ENCODE measurements at regions not wholly inside any gene's neighbourhood (a gene's known extent, or its start where the extent isn't known, plus 50 kb on each side); places are given as distances from the start of the nearest gene placed in this dataset.

- TF ChIP-seq CTCF (IDR thresholded peaks at IDR 0.05), result no peak
Observed at GRCh38 chr5:147101659-147102369, 133.0 kb upstream of the STK32A start.

GRCh38 chr5:147112899-147113298, 121.9 kb upstream of the STK32A start:
- no peak for TF ChIP-seq CTCF (IDR thresholded peaks at IDR 0.05)

GRCh38 chr5:147113967-147114366, 120.9 kb upstream of the STK32A start:
- no peak for TF ChIP-seq CTCF (IDR thresholded peaks at IDR 0.05)

- TF ChIP-seq CTCF (IDR thresholded peaks at IDR 0.05), result no peak
Observed at GRCh38 chr5:147140558-147140957, 94.3 kb upstream of the STK32A start.

GRCh38 chr5:147143215-147143614, 91.6 kb upstream of the STK32A start:
- TF ChIP-seq CTCF (IDR thresholded peaks at IDR 0.05), result no peak

- no peak for TF ChIP-seq CTCF (IDR thresholded peaks at IDR 0.05)
Observed at GRCh38 chr5:147145328-147145727, 89.5 kb upstream of the STK32A start.

GRCh38 chr5:147148715-147149114, 86.1 kb upstream of the STK32A start:
- TF ChIP-seq CTCF (IDR thresholded peaks at IDR 0.05), result no peak

- no peak for TF ChIP-seq CTCF (IDR thresholded peaks at IDR 0.05)
Observed at GRCh38 chr5:147152086-147152485, 82.7 kb upstream of the STK32A start.

All from LNCAP (cell line).